ENCODE measurements at regions not wholly inside any gene's neighbourhood (a gene's known extent, or its start where the extent isn't known, plus 50 kb on each side); places are given as distances from the start of the nearest gene placed in this dataset.

- DNase-seq (ENCODE audit: low spot score) = peak; percentile 91
Observed at GRCh38 chr15:38696109-38696727, 131.6 kb upstream of the RASGRP1 start.

DNA sequence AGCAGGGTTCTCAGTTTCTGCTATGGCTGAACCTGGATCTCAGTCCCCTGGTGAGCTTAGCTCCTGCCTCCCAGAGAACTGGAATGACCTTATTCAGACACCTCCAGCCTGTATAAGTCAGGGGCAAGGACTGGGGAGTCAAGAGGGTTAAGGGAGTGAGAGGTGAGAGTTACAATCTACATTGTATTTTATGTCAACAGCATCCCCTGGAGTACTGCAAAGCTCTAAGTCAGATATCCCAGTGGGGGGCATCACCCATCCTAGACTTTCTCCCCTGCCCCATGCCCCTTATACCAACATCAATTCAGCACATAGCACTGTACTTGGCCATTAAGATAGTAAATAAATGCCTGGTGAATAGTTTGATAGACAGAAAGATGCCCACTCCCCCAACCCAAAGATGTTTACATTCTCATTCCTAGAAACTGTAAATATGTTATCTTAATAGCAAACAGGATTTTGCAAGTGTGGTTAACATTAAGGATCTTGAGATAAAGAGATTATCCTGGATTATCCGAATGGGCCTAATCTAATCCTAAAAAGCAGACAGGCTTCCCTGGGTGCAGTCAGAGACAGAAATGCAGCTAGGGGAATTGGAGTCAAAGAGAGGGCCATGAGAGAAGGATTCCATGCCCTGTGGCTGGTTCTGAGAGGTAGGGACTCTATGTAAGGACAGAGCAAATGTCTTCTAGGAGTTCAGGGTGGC is 132.3 kb upstream of the RASGRP1 start:
- DNase-seq (ENCODE audit: low spot score) = no peak

DNA sequence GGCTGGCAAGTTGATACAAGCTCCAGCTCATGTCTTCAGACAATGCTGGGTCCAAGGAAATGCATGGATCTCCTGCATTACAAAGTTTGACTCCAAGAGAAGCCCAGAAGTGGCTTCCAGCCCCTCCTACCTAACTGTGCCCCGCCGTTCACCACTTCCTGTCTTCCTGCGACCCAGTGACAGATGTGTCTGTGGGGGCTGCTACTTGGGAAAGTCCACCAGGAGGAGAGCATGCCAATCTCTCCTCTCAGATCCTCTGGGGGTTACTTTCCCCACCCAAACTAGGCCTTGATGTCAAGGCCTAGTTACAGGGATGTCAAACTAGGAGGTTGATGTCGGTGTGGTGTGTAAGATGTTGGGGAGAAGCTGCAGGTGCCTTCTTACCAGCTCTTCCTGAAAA is 133.6 kb upstream of the RASGRP1 start:
- DNase-seq (ENCODE audit: low spot score) = no peak

GRCh38 chr15:38699633-38700230 is 135.1 kb upstream of the RASGRP1 start:
- DNase-seq (ENCODE audit: low spot score) = peak; percentile 90

- DNase-seq (ENCODE audit: low spot score) = no peak
Observed at GRCh38 chr15:38701149-38701548, 136.5 kb upstream of the RASGRP1 start.

DNA sequence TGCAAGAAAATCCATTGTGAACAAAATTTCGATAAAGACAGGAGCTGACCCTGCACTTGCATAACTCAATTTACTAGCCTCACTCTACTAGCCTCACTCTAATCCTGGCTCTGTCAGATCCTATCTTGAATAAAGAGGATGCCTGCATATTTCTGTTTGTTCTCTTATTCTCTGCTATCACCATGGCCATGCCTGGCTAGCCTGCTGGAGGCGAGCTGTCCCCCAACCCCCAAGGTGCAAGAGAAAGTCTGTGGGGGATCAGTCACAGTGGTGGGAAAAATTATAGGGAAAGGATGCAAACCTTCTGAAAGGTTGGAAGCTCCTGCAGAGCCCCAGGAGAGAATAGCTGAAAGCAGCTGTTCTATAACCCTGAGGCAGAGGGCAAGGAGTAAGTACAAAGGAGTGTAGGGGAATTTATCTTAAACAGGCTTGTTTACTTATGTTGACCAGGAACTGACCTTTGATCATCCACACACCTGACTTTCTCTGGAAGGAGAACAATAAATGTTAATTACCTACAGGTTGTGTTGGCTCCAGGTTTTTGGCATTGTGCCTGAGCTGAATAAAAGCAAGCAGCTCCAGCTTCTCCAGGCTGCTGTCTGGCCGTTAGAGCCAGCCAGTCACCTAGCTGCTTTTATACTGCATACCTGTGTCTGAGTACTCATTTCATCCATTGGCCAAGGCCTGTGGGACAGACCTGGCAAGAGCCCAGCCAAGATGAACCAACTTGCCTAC is 137.7 kb upstream of the RASGRP1 start:
- no peak for DNase-seq (ENCODE audit: low spot score)

GRCh38 chr15:38705436-38706219 is 141.0 kb upstream of the RASGRP1 start:
- DNase-seq (ENCODE audit: low spot score) = no peak

DNA sequence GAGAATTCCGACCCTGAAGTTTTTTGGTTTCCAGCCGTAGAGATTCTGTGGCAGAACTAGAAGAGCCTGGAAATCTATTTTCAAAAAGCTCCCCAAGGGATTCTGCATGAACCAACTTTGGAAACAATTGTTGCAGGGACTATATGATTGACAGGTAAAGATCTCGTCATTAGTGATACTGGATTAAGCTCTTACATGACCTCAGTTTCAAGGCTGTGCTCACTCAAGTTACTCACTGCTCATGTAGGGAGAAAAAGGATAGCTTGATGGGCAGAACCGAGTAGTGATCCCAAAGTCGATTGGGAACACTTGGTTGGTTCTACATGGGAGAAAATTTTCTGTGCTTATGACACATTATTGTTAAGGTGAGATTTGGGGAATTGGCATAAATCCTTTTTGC is 142.3 kb upstream of the RASGRP1 start:
- DNase-seq (ENCODE audit: low spot score) = no peak

DNA sequence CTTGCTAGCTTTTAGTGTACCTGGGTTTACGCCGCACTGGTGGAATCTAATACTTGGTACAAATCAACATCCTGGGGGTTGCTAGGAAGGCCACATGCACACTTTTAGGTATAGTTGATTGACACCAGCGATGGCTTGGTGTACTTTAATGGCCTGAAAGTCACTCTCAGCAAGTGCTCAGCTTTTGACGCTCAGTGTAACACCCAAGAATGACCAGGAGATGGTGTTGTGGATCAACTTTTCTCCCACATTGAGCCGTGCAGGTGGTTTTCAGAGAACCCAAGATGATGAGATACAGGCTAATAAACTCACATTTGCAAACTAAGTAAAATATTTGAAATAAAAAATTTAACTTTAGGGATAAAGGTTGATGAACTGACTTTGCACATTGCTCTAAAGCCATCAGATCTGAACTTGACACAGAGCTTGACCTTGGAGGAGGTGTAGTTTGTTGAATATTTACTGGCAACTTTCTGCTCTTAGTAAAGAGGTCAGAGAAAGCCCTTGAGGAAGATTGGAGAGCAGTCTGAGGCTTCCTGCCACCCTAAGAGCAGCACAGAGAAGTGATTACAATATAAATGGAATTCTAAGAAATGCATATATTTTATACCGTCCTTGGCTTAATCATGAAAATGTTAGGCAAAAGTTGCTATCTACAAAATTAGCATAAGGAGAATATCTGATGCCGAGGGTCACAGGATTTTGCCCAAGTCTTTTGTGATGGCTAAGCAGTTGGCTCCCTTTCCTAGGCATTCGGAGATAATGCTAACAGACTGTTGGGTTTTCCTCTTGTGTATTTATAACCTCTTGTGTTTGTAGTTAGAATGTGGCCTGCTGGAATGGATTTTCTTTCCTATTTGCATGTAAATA is 143.4 kb upstream of the RASGRP1 start:
- DNase-seq (ENCODE audit: low spot score) = peak; percentile 62

DNA sequence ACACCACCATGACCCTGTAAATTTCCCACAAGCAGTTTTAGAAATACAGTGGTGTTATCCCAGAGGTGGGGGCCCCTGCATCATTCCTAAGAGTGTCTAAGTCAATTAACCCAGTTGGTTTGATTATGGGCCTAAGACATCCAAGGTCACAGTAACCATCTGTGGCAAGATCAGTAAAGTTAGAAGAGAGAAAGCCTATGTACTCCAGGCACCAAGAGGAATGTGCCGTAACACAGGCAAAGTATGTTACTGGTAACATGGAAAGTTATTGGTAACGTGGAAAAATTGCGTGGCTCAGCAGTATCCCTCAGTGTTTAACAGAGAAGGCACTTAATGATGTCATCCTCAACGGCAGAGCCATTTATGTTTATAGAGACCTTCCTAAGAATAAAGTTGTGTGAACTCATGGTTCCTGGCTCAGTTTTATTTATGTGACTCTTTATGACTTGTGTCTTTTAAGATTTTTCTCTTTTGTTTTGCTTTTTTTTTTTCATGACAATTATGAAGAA is 144.1 kb upstream of the RASGRP1 start:
- DNase-seq (ENCODE audit: low spot score) = no peak

GRCh38 chr15:38709196-38709595 is 144.6 kb upstream of the RASGRP1 start:
- DNase-seq (ENCODE audit: low spot score) = no peak

- no peak for DNase-seq (ENCODE audit: low spot score)
Observed at GRCh38 chr15:38714309-38715072, 149.9 kb upstream of the RASGRP1 start.

DNA sequence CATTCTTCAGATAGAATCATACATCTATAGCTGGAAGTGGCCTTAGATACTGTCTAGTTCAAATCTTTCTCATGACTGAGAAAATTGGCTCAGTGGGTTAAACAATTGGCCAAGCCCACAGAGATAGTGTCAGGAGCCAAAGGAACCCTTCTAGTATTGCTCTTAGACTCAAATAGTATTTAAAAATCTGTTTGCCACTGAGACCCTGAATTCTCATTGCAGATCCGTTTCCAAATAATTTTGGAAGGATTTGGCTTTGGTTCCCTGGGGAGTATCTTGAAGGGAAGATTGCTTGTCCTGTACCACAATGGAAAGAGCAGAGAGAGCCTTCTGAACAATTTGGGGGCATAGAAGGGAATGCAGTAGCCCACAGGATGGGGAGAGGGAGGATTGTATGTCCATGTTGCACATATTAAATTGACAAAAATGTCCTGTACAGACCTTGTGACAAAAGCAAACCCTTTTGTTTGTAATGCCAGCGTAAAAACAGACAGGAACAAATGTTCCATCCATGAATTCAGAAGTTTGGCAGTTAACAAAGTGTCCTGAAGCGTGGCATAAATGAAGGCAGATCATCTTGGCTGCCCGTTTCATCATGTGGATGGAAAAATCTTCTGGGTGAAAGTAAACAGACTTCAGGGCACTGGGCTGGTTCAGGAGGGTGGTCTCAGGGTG is 156.4 kb upstream of the RASGRP1 start:
- DNase-seq (ENCODE audit: low spot score) = no peak

DNA sequence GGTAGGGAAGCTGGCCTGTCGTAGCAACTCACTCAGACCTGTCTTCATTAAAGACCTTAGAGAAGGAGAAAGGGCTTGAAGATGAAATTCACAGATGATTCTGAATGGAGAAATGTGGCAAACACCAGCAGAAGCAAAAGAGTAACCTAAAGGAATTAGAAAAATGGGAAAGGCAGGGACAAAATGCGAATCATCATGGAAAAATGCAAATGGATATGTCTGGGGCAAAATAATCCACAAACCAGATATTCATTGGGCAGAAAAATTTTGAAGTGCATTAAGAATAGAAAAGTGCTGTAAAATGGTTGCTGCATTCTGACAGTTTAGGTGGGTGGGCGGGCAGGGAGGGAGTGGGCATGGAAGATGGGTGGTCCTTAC is 156.9 kb upstream of the RASGRP1 start:
- DNase-seq (ENCODE audit: low spot score) = no peak

- no peak for DNase-seq (ENCODE audit: low spot score)
Observed at GRCh38 chr15:38722236-38722635, 157.6 kb upstream of the RASGRP1 start.

DNA sequence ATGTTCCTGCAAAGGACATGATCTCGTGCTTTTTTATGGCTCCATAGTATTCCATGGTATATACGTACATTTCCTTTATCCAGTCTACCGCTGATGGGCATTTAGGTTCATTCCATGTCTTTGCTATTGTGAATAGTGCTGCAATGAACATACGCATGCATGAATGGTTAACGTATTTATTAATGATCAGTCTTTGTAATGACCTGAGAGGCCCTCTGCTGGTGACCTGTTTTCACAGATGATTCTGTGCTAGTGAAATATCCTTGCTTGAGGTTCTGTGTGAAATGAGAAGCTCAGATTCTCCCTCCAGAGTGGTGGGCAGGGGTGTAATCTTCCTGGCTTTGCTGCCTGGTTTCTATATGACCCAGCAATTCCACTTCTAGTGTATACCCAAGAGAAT is 160.2 kb upstream of the RASGRP1 start:
- DNase-seq (ENCODE audit: low spot score) = no peak

DNA sequence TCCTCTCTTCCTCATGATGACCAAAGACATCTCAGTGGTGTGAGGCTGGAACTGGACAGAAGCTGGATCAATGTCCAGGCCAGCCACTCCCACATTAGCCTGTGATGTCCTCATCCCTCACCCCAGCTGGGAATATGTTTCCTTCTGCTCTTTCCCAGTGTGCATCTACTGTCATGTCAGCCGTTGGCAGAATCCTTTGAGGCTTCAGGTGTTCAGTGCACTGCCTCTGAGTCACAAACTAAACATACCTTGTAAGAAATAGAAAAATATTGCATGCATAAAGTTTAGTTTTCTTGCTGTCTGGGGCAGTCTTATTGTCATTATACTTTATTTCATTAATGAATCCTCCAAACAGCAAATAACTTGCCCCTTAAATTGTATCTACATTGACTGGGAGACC is 161.6 kb upstream of the RASGRP1 start:
- DNase-seq (ENCODE audit: low spot score) = no peak

GRCh38 chr15:38733331-38733730 is 168.7 kb upstream of the RASGRP1 start:
- DNase-seq (ENCODE audit: low spot score) = no peak

- no peak for DNase-seq (ENCODE audit: low spot score)
Observed at GRCh38 chr15:38740206-38740605, 175.6 kb upstream of the RASGRP1 start.

- DNase-seq (ENCODE audit: low spot score) = no peak
Observed at GRCh38 chr15:38743147-38743546, 178.5 kb upstream of the RASGRP1 start.

Data from activated CD4-positive, alpha-beta T cell treated with anti-CD3 and anti-CD28 coated beads, Interleukin-2, Interleukin-4, amounts not matched to agents 100 ng/mL and 50 ng/mL, durations not matched to agents 16 hours and 8 hours (primary cell).